Activated T-helper 1 cell treated with anti-CD3 and anti-CD28 coated beads, Interleukin-12 subunit alpha, Interleukin-12 subunit beta, Interleukin-2, Interleukin-4 antibody, amounts not matched to agents 30 ng/mL and 10 ng/mL and 1 ng/mL, durations not matched to agents 14 hours and 24 hours and 36 hours (primary cell): ENCODE measurements at regions not wholly inside any gene's neighbourhood (a gene's known extent, or its start where the extent isn't known, plus 50 kb on each side); places are given as distances from the start of the nearest gene placed in this dataset.

Source experiments
- DNase-seq: peaks from one replicate; pipeline ENCODE4 v3.0.0; 2021; ENCODE audit warnings: low spot score
- H3K27ac Mint-ChIP-seq: one replicate; pipeline ENCODE4 v1.8.0; 2021; ENCODE audit warnings: mild to moderate bottlenecking, mixed read lengths
- H3K27me3 Mint-ChIP-seq: one replicate; pipeline ENCODE4 v1.8.0; 2022; ENCODE audit warnings: mild to moderate bottlenecking, moderate library complexity, mixed read lengths; ENCODE audit not compliant: insufficient read depth
- H3K36me3 Mint-ChIP-seq: one replicate; pipeline ENCODE4 v1.8.0; 2021; ENCODE audit warnings: low read depth, mixed read lengths
- H3K4me1 Mint-ChIP-seq: one replicate; pipeline ENCODE4 v1.8.0; 2021; ENCODE audit warnings: low read depth, mixed read lengths
- H3K4me3 Mint-ChIP-seq: one replicate; pipeline ENCODE4 v1.8.0; 2021; ENCODE audit warnings: mild to moderate bottlenecking, moderate library complexity, mixed read lengths
- H3K9me3 Mint-ChIP-seq: one replicate; pipeline ENCODE4 v1.8.0; 2021; ENCODE audit warnings: mixed read lengths
- intact Hi-C: fragments of 100-400 bp; cut with micrococcal nuclease; formaldehyde crosslinking; loops from one replicate; pipeline ENCODE4 v1.15.1; 2024

GRCh38 chr11:112885744-112886433 lies 75.3 kb upstream of the NCAM1 start:
- Mint-ChIP-seq H3K4me1 (peaks cover 9% of the 10 kb centered on the region), H3K4me3 (no peak overlapping the region), H3K36me3 (no peaks in the 10 kb centered on the region), H3K27ac (no peak overlapping the region), H3K27me3 (peaks cover 2% of the 10 kb centered on the region), H3K9me3 (no peaks in the 10 kb centered on the region)
- no peak for DNase-seq
- intact Hi-C loops: no loop called here

GRCh38 chr11:112886434-112887370 lies 74.5 kb upstream of the NCAM1 start:
- H3K4me1 Mint-ChIP-seq: peaks cover 6% of the 10 kb centered on the region
- no peaks in the 10 kb centered on the region for H3K9me3 Mint-ChIP-seq
- H3K27ac Mint-ChIP-seq: no peak overlapping the region
- H3K4me3 Mint-ChIP-seq: no peak overlapping the region
- intact Hi-C loops: no loop called here
- no peaks in the 10 kb centered on the region for H3K36me3 Mint-ChIP-seq
- DNase-seq: no peak
- peaks cover 2% of the 10 kb centered on the region for H3K27me3 Mint-ChIP-seq

DNA sequence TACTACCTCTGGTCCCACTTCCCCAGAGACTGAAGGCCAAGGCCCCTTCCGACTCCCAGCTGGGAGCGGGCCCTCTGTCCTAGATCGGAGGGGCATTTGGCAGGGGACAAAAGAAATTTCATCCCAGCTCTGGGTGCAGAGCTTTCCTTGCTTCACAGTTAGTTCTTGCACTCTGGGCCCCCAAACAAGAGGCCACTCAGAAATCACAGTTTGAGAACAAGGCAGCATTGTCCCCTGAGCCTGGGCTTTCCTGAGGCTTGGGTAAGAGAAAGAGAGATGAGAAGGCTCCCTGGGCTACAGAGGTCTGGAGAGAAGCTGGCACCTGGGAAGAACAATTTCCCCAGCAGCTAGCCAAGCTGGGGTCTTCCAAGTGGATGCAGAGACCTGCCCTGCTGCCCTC lies 71.8 kb upstream of the NCAM1 start:
- no peak for DNase-seq
- H3K4me1 Mint-ChIP-seq: peaks cover 6% of the 10 kb centered on the region
- H3K36me3 Mint-ChIP-seq: no peaks in the 10 kb centered on the region
- H3K27me3 Mint-ChIP-seq: peaks cover 5% of the 10 kb centered on the region
- no peaks in the 10 kb centered on the region for H3K9me3 Mint-ChIP-seq
- no peak overlapping the region for H3K27ac Mint-ChIP-seq
- intact Hi-C loops: no loop called here
- no peak overlapping the region for H3K4me3 Mint-ChIP-seq

DNA sequence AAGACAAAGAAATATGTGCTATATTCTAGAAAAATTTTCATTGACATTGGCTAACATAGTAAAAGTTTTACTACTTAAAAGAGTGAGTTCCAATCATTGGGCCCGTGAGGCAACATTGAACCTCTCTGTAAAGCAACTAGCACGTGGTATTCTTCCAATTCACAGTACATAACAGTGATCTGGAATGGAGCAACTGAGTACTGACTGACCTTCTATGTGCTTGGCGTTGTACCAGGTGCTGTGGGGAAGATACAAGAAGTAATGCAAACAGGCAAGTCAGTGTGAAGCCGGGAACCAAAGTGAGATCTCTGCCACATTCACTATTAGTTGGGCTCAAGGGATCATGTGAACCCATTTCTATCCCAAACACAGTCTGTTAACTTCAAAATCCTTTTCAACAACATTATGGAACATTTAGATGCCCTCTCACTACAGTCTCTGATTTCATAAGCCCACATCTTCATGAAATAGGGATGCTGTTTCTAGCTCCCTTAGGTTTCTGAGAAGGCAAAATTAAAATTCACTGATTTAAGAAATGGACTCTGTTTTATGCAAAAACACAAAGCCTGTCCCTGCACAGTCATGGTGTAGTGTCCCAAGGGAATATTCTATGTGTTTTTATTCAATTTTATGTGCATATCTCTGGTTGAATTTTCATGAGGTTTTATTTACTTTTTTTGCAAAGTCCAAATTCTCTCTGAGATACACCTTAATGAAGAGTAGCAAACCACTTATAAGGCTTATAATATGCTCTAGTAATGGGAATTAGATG lies 61.8 kb upstream of the NCAM1 start:
- H3K27me3 Mint-ChIP-seq: peaks cover 3% of the 10 kb centered on the region
- no peak overlapping the region for H3K4me3 Mint-ChIP-seq
- H3K9me3 Mint-ChIP-seq: peaks cover 5% of the 10 kb centered on the region
- no peaks in the 10 kb centered on the region for H3K4me1 Mint-ChIP-seq
- DNase-seq: no peak
- intact Hi-C loops: no loop called here
- H3K36me3 Mint-ChIP-seq: no peaks in the 10 kb centered on the region
- no peak overlapping the region for H3K27ac Mint-ChIP-seq

- Mint-ChIP-seq H3K9me3 (peaks cover 5% of the 10 kb centered on the region), H3K27ac (no peak overlapping the region), H3K27me3 (no peaks in the 10 kb centered on the region), H3K36me3 (no peaks in the 10 kb centered on the region), H3K4me3 (no peak overlapping the region), H3K4me1 (no peaks in the 10 kb centered on the region)
- intact Hi-C loops: no loop called here
- DNase-seq: no peak
These were observed 59.3 kb upstream of the NCAM1 start for GRCh38 chr11:112901924-112902323.

GRCh38 chr11:112902361-112903011 lies 58.7 kb upstream of the NCAM1 start:
- H3K4me1 Mint-ChIP-seq: no peaks in the 10 kb centered on the region
- H3K27me3 Mint-ChIP-seq: no peaks in the 10 kb centered on the region
- peaks cover 5% of the 10 kb centered on the region for H3K9me3 Mint-ChIP-seq
- no peak overlapping the region for H3K4me3 Mint-ChIP-seq
- H3K27ac Mint-ChIP-seq: no peak overlapping the region
- H3K36me3 Mint-ChIP-seq: no peaks in the 10 kb centered on the region
- no peak for DNase-seq
- intact Hi-C loops: no loop called here

DNA sequence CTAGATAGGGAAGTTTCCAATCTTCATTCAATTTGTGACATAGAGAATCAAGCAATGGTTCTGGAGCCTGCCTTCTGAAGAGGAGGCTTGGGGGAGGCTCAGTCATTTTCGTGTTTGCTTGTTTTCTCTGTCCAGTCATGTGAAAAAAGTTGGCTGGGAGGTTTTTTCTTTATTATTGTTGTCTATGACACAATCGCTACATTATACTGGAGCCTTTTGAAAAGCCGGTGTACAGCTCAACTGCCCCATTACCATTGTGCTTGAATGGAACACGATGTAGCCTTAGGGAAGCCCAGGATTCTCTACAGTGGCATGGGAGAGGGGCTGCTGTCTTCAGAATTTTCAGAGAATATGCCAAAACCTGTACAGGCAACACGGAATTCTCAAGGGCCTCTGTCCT lies 57.9 kb upstream of the NCAM1 start:
- no peak overlapping the region for H3K4me3 Mint-ChIP-seq
- DNase-seq: no peak
- H3K36me3 Mint-ChIP-seq: no peaks in the 10 kb centered on the region
- no peaks in the 10 kb centered on the region for H3K4me1 Mint-ChIP-seq
- no peaks in the 10 kb centered on the region for H3K27me3 Mint-ChIP-seq
- intact Hi-C loops: no loop called here
- H3K9me3 Mint-ChIP-seq: peaks cover 5% of the 10 kb centered on the region
- H3K27ac Mint-ChIP-seq: no peak overlapping the region

GRCh38 chr11:112911124-112911523 lies 50.1 kb upstream of the NCAM1 start:
- intact Hi-C loops: no loop called here
- DNase-seq: no peak
- H3K4me1 Mint-ChIP-seq: no peaks in the 10 kb centered on the region
- H3K36me3 Mint-ChIP-seq: no peaks in the 10 kb centered on the region
- no peak overlapping the region for H3K27ac Mint-ChIP-seq
- H3K9me3 Mint-ChIP-seq: no peaks in the 10 kb centered on the region
- peaks cover 3% of the 10 kb centered on the region for H3K27me3 Mint-ChIP-seq
- no peak overlapping the region for H3K4me3 Mint-ChIP-seq
